ENCODE measurements at regions not wholly inside any gene's neighbourhood (a gene's known extent, or its start where the extent isn't known, plus 50 kb on each side); places are given as distances from the start of the nearest gene placed in this dataset.

DNA sequence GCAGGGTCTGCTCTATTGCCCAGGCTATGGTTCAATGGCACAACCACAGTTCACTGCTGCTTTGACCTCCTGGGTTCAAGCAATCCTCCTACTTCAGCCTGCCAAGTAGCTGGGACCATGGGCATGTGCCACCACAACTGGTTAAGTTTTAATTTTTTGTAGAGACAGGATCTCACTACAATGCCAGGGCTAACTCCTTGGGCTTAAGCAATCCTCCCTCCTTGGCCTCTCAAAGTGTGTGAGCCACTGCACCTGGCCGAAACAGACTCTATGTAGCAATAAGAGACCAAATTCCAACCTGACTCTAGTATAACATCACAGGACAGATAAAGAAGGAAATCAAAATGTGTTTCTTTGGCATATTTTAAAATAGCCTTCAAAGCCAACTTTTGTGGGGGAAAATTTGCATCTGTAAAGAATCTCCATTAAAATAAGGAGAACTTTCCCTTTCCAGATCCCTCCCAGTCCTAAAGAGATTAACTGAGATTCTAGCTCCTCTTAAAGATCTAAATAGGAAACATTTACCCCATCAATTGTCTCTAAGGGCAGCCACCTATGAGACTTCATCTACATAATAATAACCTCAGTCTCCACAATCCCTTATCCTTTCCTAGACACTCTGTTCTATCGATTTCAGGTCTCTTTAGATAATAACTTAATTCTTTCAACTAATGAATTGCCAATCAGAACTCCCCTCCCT is 94.7 kb upstream of the PLCB4 start:
- no peak for TF ChIP-seq FOXJ3 (CRISPR knock-in tag; IDR thresholded peaks at IDR 0.05)
- TF ChIP-seq NR2C2 (CRISPR knock-in tag; IDR thresholded peaks at IDR 0.05), result no peak
- no peak for TF ChIP-seq NR2C2 (tag; IDR thresholded peaks at IDR 0.05)
- TF ChIP-seq ZBTB33 (CRISPR knock-in tag; IDR thresholded peaks at IDR 0.05), result no peak
- TF ChIP-seq CTCF (IDR thresholded peaks at IDR 0.05 in 2 of 3, conservative IDR thresholded peaks at IDR 0.05 in 1 of 3; ENCODE audit: insufficient read depth in 2 of 3, low read depth in 1 of 3, low read length in 3 of 3), result no peak
- no peak for TF ChIP-seq TEAD1 (CRISPR knock-in tag; IDR thresholded peaks at IDR 0.05)
- no peak for TF ChIP-seq BACH1 (tag; IDR thresholded peaks at IDR 0.05)
- no peak for TF ChIP-seq RCOR1 (IDR thresholded peaks at IDR 0.05; ENCODE audit: borderline replicate concordance in 1 of 2, low read depth in 2 of 2, low read length in 2 of 2)
- TF ChIP-seq MTA3 (IDR thresholded peaks at IDR 0.05; ENCODE audit: borderline replicate concordance), result no peak
- TF ChIP-seq CBX3 (IDR thresholded peaks at IDR 0.05; ENCODE audit: borderline replicate concordance in 1 of 2, low read length in 2 of 2), result no peak

Data from K562 (cell line).